ENCODE measurements at regions not wholly inside any gene's neighbourhood (a gene's known extent, or its start where the extent isn't known, plus 50 kb on each side); places are given as distances from the start of the nearest gene placed in this dataset.

GRCh38 chr17:81345228-81346089 is 49.8 kb upstream of the BAHCC1 start:
- peak; percentile 65 for DNase-seq

All from activated CD4-positive, alpha-beta T cell treated with anti-CD3 and anti-CD28 coated beads, Interleukin-10, Interleukin-2, amounts not matched to agents 100 ng/mL and 50 ng/mL, durations not matched to agents 16 hours and 8 hours (primary cell).